GM04503 (cell line): ENCODE measurements at regions not wholly inside any gene's neighbourhood (a gene's known extent, or its start where the extent isn't known, plus 50 kb on each side); places are given as distances from the start of the nearest gene placed in this dataset.

Experiments used
- DNase-seq: peaks from one replicate; pipeline ENCODE4 v3.0.0-alpha.2; 2012; ENCODE audit warnings: low read depth

GRCh38 chr5:107325866-107326265, 344.9 kb downstream of the EFNA5 start:
- no peak for DNase-seq

GRCh38 chr5:107324809-107325208, 345.9 kb downstream of the EFNA5 start:
- DNase-seq = no peak

GRCh38 chr5:107324071-107324470, 346.7 kb downstream of the EFNA5 start:
- DNase-seq = no peak

GRCh38 chr5:107323536-107323935, 347.2 kb downstream of the EFNA5 start:
- DNase-seq = no peak

GRCh38 chr5:107322936-107323335, 347.8 kb downstream of the EFNA5 start:
- DNase-seq = no peak

- DNase-seq = no peak
These were observed 348.8 kb downstream of the EFNA5 start for GRCh38 chr5:107321906-107322305.

GRCh38 chr5:107320846-107321245, 349.9 kb downstream of the EFNA5 start:
- no peak for DNase-seq

GRCh38 chr5:107320376-107320775, 350.4 kb downstream of the EFNA5 start:
- DNase-seq = no peak

- no peak for DNase-seq
These were observed 350.8 kb downstream of the EFNA5 start for GRCh38 chr5:107319901-107320300.

- DNase-seq = no peak
These were observed 356.4 kb downstream of the EFNA5 start for GRCh38 chr5:107314330-107314729.

- no peak for DNase-seq
These were observed 356.8 kb downstream of the EFNA5 start for GRCh38 chr5:107313921-107314320.

- no peak for DNase-seq
These were observed 357.6 kb downstream of the EFNA5 start for GRCh38 chr5:107313098-107313497.

GRCh38 chr5:107310181-107310580, 360.6 kb downstream of the EFNA5 start:
- DNase-seq = no peak

- DNase-seq = no peak
These were observed 364.1 kb downstream of the EFNA5 start for GRCh38 chr5:107306594-107306993.

GRCh38 chr5:107306002-107306401, 364.7 kb downstream of the EFNA5 start:
- DNase-seq = no peak

GRCh38 chr5:107304684-107305083, 366.1 kb downstream of the EFNA5 start:
- no peak for DNase-seq

- no peak for DNase-seq
These were observed 367.4 kb downstream of the EFNA5 start for GRCh38 chr5:107303171-107303968.

- DNase-seq = no peak
These were observed 368.3 kb downstream of the EFNA5 start for GRCh38 chr5:107302441-107302840.

- no peak for DNase-seq
These were observed 368.7 kb downstream of the EFNA5 start for GRCh38 chr5:107301999-107302398.

GRCh38 chr5:107300721-107301327, 369.9 kb downstream of the EFNA5 start:
- no peak for DNase-seq

- no peak for DNase-seq
These were observed 374.2 kb downstream of the EFNA5 start for GRCh38 chr5:107296572-107296971.

GRCh38 chr5:107295914-107296313, 374.8 kb downstream of the EFNA5 start:
- DNase-seq = no peak

- no peak for DNase-seq
These were observed 376.1 kb downstream of the EFNA5 start for GRCh38 chr5:107294669-107295068.

GRCh38 chr5:107294211-107294550, 376.6 kb downstream of the EFNA5 start:
- no peak for DNase-seq
